Stimulated activated CD4-positive, alpha-beta T cell treated with anti-CD3 and anti-CD28 coated beads, Interleukin-1b, Interleukin-23, amount 100 ng/mL, for 1 hour (primary cell): ENCODE measurements at regions not wholly inside any gene's neighbourhood (a gene's known extent, or its start where the extent isn't known, plus 50 kb on each side); places are given as distances from the start of the nearest gene placed in this dataset.

Experiments
- DNase-seq, 2 donors: peaks; one replicate each; pipeline ENCODE4 v3.0.0-alpha.2; 2020; ENCODE audit warnings: low read depth in 2 of 2

GRCh38 chr10:25113191-25114035 is 61.4 kb upstream of the GPR158 start:
- peak in 1 of 2 donors; percentile 1 for DNase-seq

DNA sequence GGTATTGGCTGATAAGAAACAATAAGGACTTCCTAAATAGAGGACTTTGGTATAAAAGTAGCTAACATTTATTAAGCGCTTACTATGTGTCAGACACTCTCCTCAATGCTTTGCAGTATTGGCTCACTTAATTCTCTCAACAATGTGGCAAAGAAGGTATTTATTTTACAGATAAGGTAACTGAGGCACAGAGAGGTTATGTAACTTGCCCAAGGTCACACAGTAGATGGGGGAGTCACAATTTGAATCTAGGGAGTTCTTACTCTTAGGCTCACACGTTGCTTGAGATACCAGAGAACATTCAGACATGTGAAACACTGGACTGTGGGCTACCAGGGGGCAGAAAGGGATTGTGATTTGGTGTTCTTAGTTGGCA is 60.8 kb upstream of the GPR158 start:
- DNase-seq = no peak

DNA sequence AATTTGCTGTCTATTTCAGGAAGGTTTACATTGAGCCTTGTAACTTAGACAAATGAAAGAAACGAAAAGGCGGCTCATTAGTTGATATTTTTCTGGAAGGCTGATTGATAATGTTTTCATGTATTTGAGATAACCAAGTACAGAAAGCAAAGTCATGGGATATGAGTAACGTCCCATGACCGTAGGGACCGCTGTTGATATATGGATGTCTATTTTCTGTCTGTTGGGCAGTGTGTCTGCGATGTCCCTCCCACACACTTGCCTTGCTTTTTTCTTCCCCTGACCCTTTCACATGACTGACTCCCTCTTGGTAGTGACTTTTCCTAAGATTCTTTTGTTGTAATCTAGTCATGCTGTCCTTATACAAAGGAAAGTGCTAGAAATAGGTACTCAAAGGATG is 57.0 kb upstream of the GPR158 start:
- no peak for DNase-seq

- DNase-seq = no peak
Measured at GRCh38 chr10:25120188-25120587, 54.6 kb upstream of the GPR158 start.
